Keratinocyte (primary cell): ENCODE measurements at regions not wholly inside any gene's neighbourhood (a gene's known extent, or its start where the extent isn't known, plus 50 kb on each side); places are given as distances from the start of the nearest gene placed in this dataset.

ENCODE experiments used
- EZH2 ChIP-seq: IDR thresholded peaks from one replicate; pipeline ENCODE4 v1.6.1; 2012; ENCODE audit warnings: inconsistent platforms, mild to moderate bottlenecking, low read length, moderate library complexity
- TF ChIP-seq, protein P1 (sequence below), 3 experiments: IDR thresholded peaks in 1 of 3; conservative IDR thresholded peaks in 1 of 3; optimal IDR thresholded peaks in 1 of 3; 2 replicates in 2 of 3; 3 replicates in 1 of 3; pipeline versions ENCODE3 to v1.5.1; 2011; ENCODE audit warnings: low read length in 3 of 3, mild to moderate bottlenecking in 3 of 3, moderate library complexity in 2 of 3, control low read depth in 1 of 3, inconsistent platforms in 1 of 3; ENCODE audit not compliant: insufficient read depth in 2 of 3; ENCODE audit errors: extremely low read depth in 1 of 3

DNA sequence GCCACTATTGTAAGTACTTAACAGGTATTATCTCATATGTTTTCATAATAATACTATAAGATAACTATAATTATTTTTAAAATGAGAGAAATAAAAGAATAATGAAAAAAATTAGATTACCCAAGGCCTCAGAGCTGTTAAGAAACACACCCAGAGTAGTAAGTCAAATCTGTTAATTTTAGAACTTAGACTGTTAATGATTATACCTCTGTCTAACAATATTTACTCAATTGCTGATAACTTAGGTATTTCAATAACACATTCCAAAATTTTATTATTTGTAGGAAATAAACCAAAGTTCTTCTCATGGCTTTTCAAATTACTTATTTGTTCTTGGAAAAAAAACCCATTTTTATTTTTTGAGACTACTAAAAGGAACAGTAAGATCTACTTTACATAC lies 227.5 kb upstream of the KCNH7 start:
- TF ChIP-seq, protein P1, sequence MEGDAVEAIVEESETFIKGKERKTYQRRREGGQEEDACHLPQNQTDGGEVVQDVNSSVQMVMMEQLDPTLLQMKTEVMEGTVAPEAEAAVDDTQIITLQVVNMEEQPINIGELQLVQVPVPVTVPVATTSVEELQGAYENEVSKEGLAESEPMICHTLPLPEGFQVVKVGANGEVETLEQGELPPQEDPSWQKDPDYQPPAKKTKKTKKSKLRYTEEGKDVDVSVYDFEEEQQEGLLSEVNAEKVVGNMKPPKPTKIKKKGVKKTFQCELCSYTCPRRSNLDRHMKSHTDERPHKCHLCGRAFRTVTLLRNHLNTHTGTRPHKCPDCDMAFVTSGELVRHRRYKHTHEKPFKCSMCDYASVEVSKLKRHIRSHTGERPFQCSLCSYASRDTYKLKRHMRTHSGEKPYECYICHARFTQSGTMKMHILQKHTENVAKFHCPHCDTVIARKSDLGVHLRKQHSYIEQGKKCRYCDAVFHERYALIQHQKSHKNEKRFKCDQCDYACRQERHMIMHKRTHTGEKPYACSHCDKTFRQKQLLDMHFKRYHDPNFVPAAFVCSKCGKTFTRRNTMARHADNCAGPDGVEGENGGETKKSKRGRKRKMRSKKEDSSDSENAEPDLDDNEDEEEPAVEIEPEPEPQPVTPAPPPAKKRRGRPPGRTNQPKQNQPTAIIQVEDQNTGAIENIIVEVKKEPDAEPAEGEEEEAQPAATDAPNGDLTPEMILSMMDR (optimal IDR thresholded peaks at IDR 0.05 in 1 of 3, IDR thresholded peaks at IDR 0.05 in 1 of 3, conservative IDR thresholded peaks at IDR 0.05 in 1 of 3; ENCODE audit: extremely low read depth in 1 of 3, insufficient read depth in 2 of 3, low read length in 3 of 3): no peak
- no peak for TF ChIP-seq EZH2
